Breast epithelium (tissue), 4 donors: ENCODE measurements at regions not wholly inside any gene's neighbourhood (a gene's known extent, or its start where the extent isn't known, plus 50 kb on each side); places are given as distances from the start of the nearest gene placed in this dataset.

Experiments
- DNase-seq, 2 donors: peaks; one replicate each; pipeline ENCODE4 v3.0.0-alpha.2; 2019; ENCODE audit warnings: low spot score in 2 of 2
- H3K27ac ChIP-seq, 2 donors: fragments of 200-600 bp; sonication (generic) in 1 of 2; one replicate each; pipeline ENCODE4 v1.5.1; 2016 to 2019; ENCODE audit warnings: mild to moderate bottlenecking in 1 of 2
- H3K27me3 ChIP-seq, 2 donors: fragments of 200-600 bp; sonication (generic) in 1 of 2; one replicate each; pipeline versions ENCODE4 v1.5.1 to v1.6.0; 2017 to 2019; ENCODE audit warnings: control low read depth in 1 of 2, mild to moderate bottlenecking in 1 of 2
- H3K36me3 ChIP-seq: fragments of 200-600 bp; one replicate; pipeline ENCODE4 v1.5.1; 2019
- H3K4me1 ChIP-seq, 2 donors: fragments of 200-600 bp; sonication (generic); one replicate each; pipeline ENCODE4 v1.5.1; 2016 to 2019; ENCODE audit warnings: control low read depth in 1 of 2
- H3K4me3 ChIP-seq, 3 donors: fragments of 200-600 bp; sonication (generic); 1 replicate in 2 of 3; 2 replicates in 1 of 3; pipeline ENCODE4 v1.5.1; 2016 to 2019; ENCODE audit warnings: mild to moderate bottlenecking in 3 of 3, moderate library complexity in 2 of 3
- H3K9me3 ChIP-seq, 2 donors: fragments of 200-600 bp; sonication (generic) in 1 of 2; one replicate each; pipeline ENCODE4 v1.5.1; 2016 to 2019; ENCODE audit warnings: control low read depth in 1 of 2
- CTCF ChIP-seq, 3 donors: fragments of 450-650 bp; IDR thresholded peaks; one replicate each; pipeline ENCODE4 v1.5.1; 2016 to 2017; ENCODE audit warnings: antibody characterized with exemption in 3 of 3, mild to moderate bottlenecking in 3 of 3, moderate library complexity in 3 of 3
- POLR2A ChIP-seq: fragments of 450-650 bp; IDR thresholded peaks from one replicate; pipeline ENCODE4 v1.6.1; 2016; ENCODE audit warnings: antibody characterized with exemption, mild to moderate bottlenecking, moderate library complexity
- POLR2AphosphoS5 ChIP-seq, 3 donors: sonication (generic); formaldehyde crosslinking; IDR thresholded peaks; one replicate each; pipeline ENCODE4 v1.6.1; 2017; ENCODE audit warnings: antibody characterized with exemption in 3 of 3
- intact Hi-C: fragments of 100-400 bp; cut with DNase I; formaldehyde crosslinking; loops from one replicate; pipeline ENCODE4 v1.15.1; 2023; ENCODE audit warnings: low total_unique reads

- no peak for DNase-seq
- TF ChIP-seq POLR2A (no peak), CTCF (IDR thresholded peaks at IDR 0.05) (no peak), POLR2AphosphoS5 (IDR thresholded peaks at IDR 0.05) (no peak)
These were observed 687.1 kb downstream of the PCDH17 start for GRCh38 chr13:58318495-58319167.

GRCh38 chr13:58324161-58324560 is 692.6 kb downstream of the PCDH17 start:
- Histone ChIP-seq H3K27me3 (no peaks in the 10 kb centered on the region), H3K36me3 (no peaks in the 10 kb centered on the region), H3K9me3 (no peaks in the 10 kb centered on the region), H3K4me1 (no peaks in the 10 kb centered on the region), H3K4me3 (no peak overlapping the region), H3K27ac (no peak overlapping the region)
- TF ChIP-seq POLR2AphosphoS5 (IDR thresholded peaks at IDR 0.05), result no peak
- no peak for TF ChIP-seq CTCF (IDR thresholded peaks at IDR 0.05)
- no peak for TF ChIP-seq POLR2A
- intact Hi-C loops, result no loop called here
- DNase-seq, result no peak

More at GRCh38 chr13:58318495-58319167, 687.1 kb downstream of the PCDH17 start:
- Histone ChIP-seq H3K36me3 (no peaks in the 10 kb centered on the region), H3K9me3 (no peaks in the 10 kb centered on the region), H3K27ac (no peak overlapping the region), H3K4me1 (no peaks in the 10 kb centered on the region), H3K27me3 (no peaks in the 10 kb centered on the region), H3K4me3 (no peak overlapping the region)
- intact Hi-C loops, result no loop called here

- intact Hi-C loops, result no loop called here
- no peak for DNase-seq
- no peaks in the 10 kb centered on the region for H3K27me3 ChIP-seq
- TF ChIP-seq POLR2A, result no peak
- no peak for TF ChIP-seq POLR2AphosphoS5 (IDR thresholded peaks at IDR 0.05)
- no peak for TF ChIP-seq CTCF (IDR thresholded peaks at IDR 0.05)
- no peaks in the 10 kb centered on the region for H3K4me1 ChIP-seq
- no peaks in the 10 kb centered on the region for H3K9me3 ChIP-seq
- no peak overlapping the region for H3K4me3 ChIP-seq
- H3K27ac ChIP-seq, result no peak overlapping the region
- H3K36me3 ChIP-seq, result no peaks in the 10 kb centered on the region
These were observed 698.2 kb downstream of the PCDH17 start for GRCh38 chr13:58329746-58330145.

GRCh38 chr13:58340895-58341294 is 709.4 kb downstream of the PCDH17 start:
- Histone ChIP-seq H3K4me3 (no peak overlapping the region), H3K36me3 (no peaks in the 10 kb centered on the region), H3K27me3 (no peaks in the 10 kb centered on the region), H3K9me3 (no peaks in the 10 kb centered on the region), H3K27ac (no peak overlapping the region), H3K4me1 (no peaks in the 10 kb centered on the region)
- no peak for DNase-seq
- no peak for TF ChIP-seq POLR2AphosphoS5 (IDR thresholded peaks at IDR 0.05)
- TF ChIP-seq POLR2A, result no peak
- TF ChIP-seq CTCF (IDR thresholded peaks at IDR 0.05), result no peak
- intact Hi-C loops, result no loop called here

- no peak for DNase-seq
- no peaks in the 10 kb centered on the region for H3K4me1 ChIP-seq
- H3K36me3 ChIP-seq, result no peaks in the 10 kb centered on the region
- H3K27ac ChIP-seq, result no peak overlapping the region
- H3K4me3 ChIP-seq, result no peak overlapping the region
- H3K9me3 ChIP-seq, result no peaks in the 10 kb centered on the region
- intact Hi-C loops, result no loop called here
- no peak for TF ChIP-seq POLR2AphosphoS5 (IDR thresholded peaks at IDR 0.05)
- TF ChIP-seq CTCF (IDR thresholded peaks at IDR 0.05), result no peak
- TF ChIP-seq POLR2A, result no peak
- no peaks in the 10 kb centered on the region for H3K27me3 ChIP-seq
These were observed 709.8 kb downstream of the PCDH17 start for GRCh38 chr13:58341318-58341717.
